ENCODE measurements at regions not wholly inside any gene's neighbourhood (a gene's known extent, or its start where the extent isn't known, plus 50 kb on each side); places are given as distances from the start of the nearest gene placed in this dataset.

DNA sequence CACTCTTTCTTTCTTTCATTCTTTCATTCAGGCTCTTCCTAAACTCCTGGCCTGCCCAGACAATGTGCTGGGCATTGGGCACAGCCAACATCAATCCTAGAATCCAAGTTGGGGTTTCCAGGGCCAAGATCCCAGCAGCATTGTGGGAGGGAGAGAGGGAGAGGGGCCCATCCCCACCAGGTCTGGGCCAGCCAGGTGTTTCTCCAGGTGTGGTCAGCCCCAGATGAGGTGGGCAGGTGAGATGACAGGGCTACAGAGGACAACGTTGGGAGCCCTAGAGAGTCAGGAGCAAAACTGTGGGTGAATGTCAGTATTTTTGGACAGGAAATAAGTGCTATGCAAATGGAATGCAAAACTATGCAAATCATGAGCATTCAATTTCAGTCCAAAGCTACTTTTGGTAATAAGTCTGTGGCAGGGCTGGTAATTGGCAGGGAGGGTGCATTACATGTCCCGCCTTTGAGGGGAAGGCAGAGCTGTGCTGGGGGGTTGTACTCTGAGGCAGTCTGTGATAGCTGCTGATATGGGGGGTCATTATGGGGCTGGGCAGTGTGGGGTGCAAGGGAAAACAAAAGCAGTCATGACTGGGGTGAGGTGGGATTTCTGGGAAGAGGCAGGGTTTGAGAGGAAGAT lies 139.9 kb upstream of the IGSF21 start:
- TF ChIP-seq GATA2 (IDR thresholded peaks at IDR 0.05; ENCODE audit: low read depth, low read length) = no peak
- TF ChIP-seq GATA3 (IDR thresholded peaks at IDR 0.05; ENCODE audit: low read depth, low read length) = no peak
